ENCODE measurements at regions not wholly inside any gene's neighbourhood (a gene's known extent, or its start where the extent isn't known, plus 50 kb on each side); places are given as distances from the start of the nearest gene placed in this dataset.

- no peak overlapping the region for H3K4me2 ChIP-seq
- no peak overlapping the region for H3K4me3 ChIP-seq (ENCODE audit: low read depth in 2 of 2, low read length in 1 of 2)
- H3K36me3 ChIP-seq (replicated peaks in 1 of 2; ENCODE audit: control insufficient read depth in 1 of 2, insufficient read depth in 2 of 2, low read length in 1 of 2): no peaks in the 10 kb centered on the region
- peaks cover 4 to 5% of the 10 kb centered on the region in 2 experiments; a peak in 2 of 4 replicates for H3K4me1 ChIP-seq (ENCODE audit: control insufficient read depth in 1 of 2, insufficient read depth in 2 of 2, low read depth in 1 of 2, low read length in 1 of 2)
- no peak overlapping the region for H2AFZ ChIP-seq (ENCODE audit: low read depth)
- no peaks in the 10 kb centered on the region for H3K9me2 ChIP-seq
- DNase-seq: no peak
- H4K20me1 ChIP-seq (ENCODE audit: insufficient read depth): no peaks in the 10 kb centered on the region
- no peaks in the 10 kb centered on the region for H3K79me2 ChIP-seq (ENCODE audit: insufficient read depth)
- TF ChIP-seq EZH2phosphoT487 (IDR thresholded peaks at IDR 0.05; ENCODE audit: borderline replicate concordance, low read depth): no peak
- no peak for TF ChIP-seq RXRA (IDR thresholded peaks at IDR 0.05; ENCODE audit: borderline replicate concordance, low read depth)
- TF ChIP-seq SMC3 (IDR thresholded peaks at IDR 0.05; ENCODE audit: low read depth, low read length): no peak
- no peak for TF ChIP-seq CHD2 (IDR thresholded peaks at IDR 0.05; ENCODE audit: low read length, partially characterized antibody)
- no peak for TF ChIP-seq RFX5 (IDR thresholded peaks at IDR 0.05; ENCODE audit: low read length)
- no peak for TF ChIP-seq RCOR1 (IDR thresholded peaks at IDR 0.05; ENCODE audit: low read length)
- no peak for TF ChIP-seq FOSL2 (IDR thresholded peaks at IDR 0.05; ENCODE audit: borderline replicate concordance, low read depth)
- no peak for TF ChIP-seq FOXM1 (IDR thresholded peaks at IDR 0.05; ENCODE audit: low read depth)
- TF ChIP-seq, protein P1, sequence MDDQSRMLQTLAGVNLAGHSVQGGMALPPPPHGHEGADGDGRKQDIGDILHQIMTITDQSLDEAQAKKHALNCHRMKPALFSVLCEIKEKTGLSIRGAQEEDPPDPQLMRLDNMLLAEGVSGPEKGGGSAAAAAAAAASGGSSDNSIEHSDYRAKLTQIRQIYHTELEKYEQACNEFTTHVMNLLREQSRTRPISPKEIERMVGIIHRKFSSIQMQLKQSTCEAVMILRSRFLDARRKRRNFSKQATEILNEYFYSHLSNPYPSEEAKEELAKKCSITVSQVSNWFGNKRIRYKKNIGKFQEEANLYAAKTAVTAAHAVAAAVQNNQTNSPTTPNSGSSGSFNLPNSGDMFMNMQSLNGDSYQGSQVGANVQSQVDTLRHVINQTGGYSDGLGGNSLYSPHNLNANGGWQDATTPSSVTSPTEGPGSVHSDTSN (IDR thresholded peaks at IDR 0.05): no peak
- no peak for TF ChIP-seq RAD21 (IDR thresholded peaks at IDR 0.05; ENCODE audit: low read length)
- TF ChIP-seq, protein P2, sequence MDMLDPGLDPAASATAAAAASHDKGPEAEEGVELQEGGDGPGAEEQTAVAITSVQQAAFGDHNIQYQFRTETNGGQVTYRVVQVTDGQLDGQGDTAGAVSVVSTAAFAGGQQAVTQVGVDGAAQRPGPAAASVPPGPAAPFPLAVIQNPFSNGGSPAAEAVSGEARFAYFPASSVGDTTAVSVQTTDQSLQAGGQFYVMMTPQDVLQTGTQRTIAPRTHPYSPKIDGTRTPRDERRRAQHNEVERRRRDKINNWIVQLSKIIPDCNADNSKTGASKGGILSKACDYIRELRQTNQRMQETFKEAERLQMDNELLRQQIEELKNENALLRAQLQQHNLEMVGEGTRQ (IDR thresholded peaks at IDR 0.05; ENCODE audit: borderline replicate concordance, low read depth, low read length): no peak
- TF ChIP-seq NFIC (IDR thresholded peaks at IDR 0.05; ENCODE audit: borderline replicate concordance): no peak
- TF ChIP-seq GABPA (IDR thresholded peaks at IDR 0.05; ENCODE audit: low read depth): no peak
- TF ChIP-seq, protein P3, sequence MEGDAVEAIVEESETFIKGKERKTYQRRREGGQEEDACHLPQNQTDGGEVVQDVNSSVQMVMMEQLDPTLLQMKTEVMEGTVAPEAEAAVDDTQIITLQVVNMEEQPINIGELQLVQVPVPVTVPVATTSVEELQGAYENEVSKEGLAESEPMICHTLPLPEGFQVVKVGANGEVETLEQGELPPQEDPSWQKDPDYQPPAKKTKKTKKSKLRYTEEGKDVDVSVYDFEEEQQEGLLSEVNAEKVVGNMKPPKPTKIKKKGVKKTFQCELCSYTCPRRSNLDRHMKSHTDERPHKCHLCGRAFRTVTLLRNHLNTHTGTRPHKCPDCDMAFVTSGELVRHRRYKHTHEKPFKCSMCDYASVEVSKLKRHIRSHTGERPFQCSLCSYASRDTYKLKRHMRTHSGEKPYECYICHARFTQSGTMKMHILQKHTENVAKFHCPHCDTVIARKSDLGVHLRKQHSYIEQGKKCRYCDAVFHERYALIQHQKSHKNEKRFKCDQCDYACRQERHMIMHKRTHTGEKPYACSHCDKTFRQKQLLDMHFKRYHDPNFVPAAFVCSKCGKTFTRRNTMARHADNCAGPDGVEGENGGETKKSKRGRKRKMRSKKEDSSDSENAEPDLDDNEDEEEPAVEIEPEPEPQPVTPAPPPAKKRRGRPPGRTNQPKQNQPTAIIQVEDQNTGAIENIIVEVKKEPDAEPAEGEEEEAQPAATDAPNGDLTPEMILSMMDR (IDR thresholded peaks at IDR 0.05): no peak
- no peak for TF ChIP-seq YY1 (IDR thresholded peaks at IDR 0.05; ENCODE audit: low read depth)
- TF ChIP-seq GATA2 (CRISPR knock-in tag; IDR thresholded peaks at IDR 0.05): no peak
- TF ChIP-seq, protein P4, sequence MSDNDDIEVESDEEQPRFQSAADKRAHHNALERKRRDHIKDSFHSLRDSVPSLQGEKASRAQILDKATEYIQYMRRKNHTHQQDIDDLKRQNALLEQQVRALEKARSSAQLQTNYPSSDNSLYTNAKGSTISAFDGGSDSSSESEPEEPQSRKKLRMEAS (IDR thresholded peaks at IDR 0.05; ENCODE audit: low read depth): no peak
- TF ChIP-seq, protein P5, sequence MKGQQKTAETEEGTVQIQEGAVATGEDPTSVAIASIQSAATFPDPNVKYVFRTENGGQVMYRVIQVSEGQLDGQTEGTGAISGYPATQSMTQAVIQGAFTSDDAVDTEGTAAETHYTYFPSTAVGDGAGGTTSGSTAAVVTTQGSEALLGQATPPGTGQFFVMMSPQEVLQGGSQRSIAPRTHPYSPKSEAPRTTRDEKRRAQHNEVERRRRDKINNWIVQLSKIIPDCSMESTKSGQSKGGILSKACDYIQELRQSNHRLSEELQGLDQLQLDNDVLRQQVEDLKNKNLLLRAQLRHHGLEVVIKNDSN (IDR thresholded peaks at IDR 0.05; ENCODE audit: borderline replicate concordance, low read depth): no peak
- TF ChIP-seq TEAD4 (IDR thresholded peaks at IDR 0.05; ENCODE audit: borderline replicate concordance, insufficient read depth): no peak
- no peak overlapping the region for H3K9ac ChIP-seq
- no peaks in the 10 kb centered on the region for H3K27me3 ChIP-seq (ENCODE audit: insufficient read depth)
- POLR2A ChIA-PET: no interaction called here
- no peak overlapping the region for H3K27ac ChIP-seq (ENCODE audit: low read depth in 2 of 2, low read length in 1 of 2)
- H3K9me3 ChIP-seq: no peaks in the 10 kb centered on the region
- H3F3A ChIP-seq (replicated peaks; ENCODE audit: insufficient read depth): no peaks in the 10 kb centered on the region
- CTCF ChIA-PET: interaction anchor here (2.4 to 2.8 kb wide), 3 partner anchors 13 to 387 kb away, joined by 11 to 21 read pairs (median 12); no protein-coding TSS in a partner anchor
- WGBS (ENCODE audit: low lambda C conversion rate): 54% methylated on average over 4 of the region's 12 CpGs
Observed at GRCh38 chr11:45384711-45385241, 98.6 kb upstream of the SYT13 start.
